Kidney (tissue), 13 donors: ENCODE measurements at regions not wholly inside any gene's neighbourhood (a gene's known extent, or its start where the extent isn't known, plus 50 kb on each side); places are given as distances from the start of the nearest gene placed in this dataset.

Experiments used
- DNase-seq, 5 donors: peaks; one replicate each; pipeline ENCODE4 v3.0.0-alpha.2; 2013 to 2020
- FAIRE-seq: peaks from 2 replicates; lab custom pipeline; 2012; peaks lifted over from hg19 to GRCh38; lab: Jason Lieb, UNC
- H3K27ac ChIP-seq, 2 donors: one replicate each; pipeline ENCODE4 v1.7.0; 2013; ENCODE audit warnings: low read depth in 2 of 2, low read length in 2 of 2, inconsistent platforms in 1 of 2
- H3K27me3 ChIP-seq: one replicate; pipeline ENCODE4 v1.7.1; 2013; ENCODE audit warnings: low read length, inconsistent platforms; ENCODE audit not compliant: control insufficient read depth, insufficient read depth
- H3K36me3 ChIP-seq, 3 donors: one replicate each; pipeline versions ENCODE4 v1.7.0 to v1.7.1; 2013; ENCODE audit warnings: low read length in 3 of 3, control low read depth in 1 of 3, inconsistent platforms in 1 of 3; ENCODE audit not compliant: insufficient read depth in 3 of 3, control insufficient read depth in 2 of 3
- H3K4me1 ChIP-seq, 3 donors: one replicate each; pipeline versions ENCODE4 v1.7.0 to v1.7.1; 2013; ENCODE audit warnings: low read length in 3 of 3, inconsistent platforms in 1 of 3, low read depth in 1 of 3; ENCODE audit not compliant: control insufficient read depth in 2 of 3, insufficient read depth in 2 of 3
- H3K4me3 ChIP-seq, 3 donors: one replicate each; pipeline versions ENCODE4 v1.7.0 to v1.8.1; 2013; ENCODE audit warnings: low read length in 3 of 3, control low read depth in 1 of 3, inconsistent platforms in 1 of 3
- H3K9ac ChIP-seq, 3 donors: one replicate each; pipeline versions ENCODE4 v1.7.0 to v1.7.1; 2013; ENCODE audit warnings: low read length in 3 of 3, control low read depth in 1 of 3, inconsistent platforms in 1 of 3
- H3K9me3 ChIP-seq, 3 donors: one replicate each; pipeline versions ENCODE4 v1.7.0 to v1.7.1; 2013; ENCODE audit warnings: low read length in 3 of 3, control low read depth in 1 of 3, inconsistent platforms in 1 of 3; ENCODE audit not compliant: control insufficient read depth in 2 of 3, insufficient read depth in 1 of 3
- intact Hi-C: fragments of 100-400 bp; cut with DNase I; formaldehyde crosslinking; loops from one replicate; pipeline ENCODE4 v1.11.1; 2022
- TF ChIP-seq, protein P1 (sequence below): IDR thresholded peaks from 3 replicates; pipeline ENCODE4 v1.5.1; 2012; ENCODE audit warnings: mild to moderate bottlenecking, moderate library complexity, borderline replicate concordance; ENCODE audit not compliant: insufficient read depth; ENCODE audit errors: extremely low read depth
- donor health status: control.
- donor health status: control.
- donor health status: control.
- donor health status: control.
- donor health status: control.
- donor health status: DM: yes; HTN: yes; CAD: no.
- donor health status: Normal renal cell carcinoma (clear cell type).

DNA sequence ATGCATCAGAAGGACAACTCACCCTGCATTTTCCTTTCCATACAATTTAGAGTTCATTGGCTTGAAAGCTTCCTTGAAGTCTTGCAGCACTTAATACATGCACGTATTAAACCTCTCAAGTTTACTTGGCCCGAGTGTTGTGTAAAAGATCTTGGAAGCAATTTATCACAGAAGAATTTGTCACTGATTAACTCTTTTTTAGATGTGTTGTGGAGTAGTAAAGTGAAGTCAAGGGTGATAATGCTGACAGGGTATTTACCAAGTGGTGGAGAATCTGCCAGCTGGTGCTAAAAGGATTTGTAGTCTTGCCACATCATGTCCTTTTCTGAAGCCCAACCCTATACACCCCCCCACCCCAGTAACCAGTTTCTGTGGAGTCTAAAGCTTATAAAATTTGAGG lies 421.0 kb upstream of the MIR17HG start:
- TF ChIP-seq, protein P1, sequence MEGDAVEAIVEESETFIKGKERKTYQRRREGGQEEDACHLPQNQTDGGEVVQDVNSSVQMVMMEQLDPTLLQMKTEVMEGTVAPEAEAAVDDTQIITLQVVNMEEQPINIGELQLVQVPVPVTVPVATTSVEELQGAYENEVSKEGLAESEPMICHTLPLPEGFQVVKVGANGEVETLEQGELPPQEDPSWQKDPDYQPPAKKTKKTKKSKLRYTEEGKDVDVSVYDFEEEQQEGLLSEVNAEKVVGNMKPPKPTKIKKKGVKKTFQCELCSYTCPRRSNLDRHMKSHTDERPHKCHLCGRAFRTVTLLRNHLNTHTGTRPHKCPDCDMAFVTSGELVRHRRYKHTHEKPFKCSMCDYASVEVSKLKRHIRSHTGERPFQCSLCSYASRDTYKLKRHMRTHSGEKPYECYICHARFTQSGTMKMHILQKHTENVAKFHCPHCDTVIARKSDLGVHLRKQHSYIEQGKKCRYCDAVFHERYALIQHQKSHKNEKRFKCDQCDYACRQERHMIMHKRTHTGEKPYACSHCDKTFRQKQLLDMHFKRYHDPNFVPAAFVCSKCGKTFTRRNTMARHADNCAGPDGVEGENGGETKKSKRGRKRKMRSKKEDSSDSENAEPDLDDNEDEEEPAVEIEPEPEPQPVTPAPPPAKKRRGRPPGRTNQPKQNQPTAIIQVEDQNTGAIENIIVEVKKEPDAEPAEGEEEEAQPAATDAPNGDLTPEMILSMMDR = no peak
- no peak for FAIRE-seq
- peak in 2 of 5 donors; percentile 49 to 55 for DNase-seq
- Histone ChIP-seq H3K27me3 (no peaks in the 10 kb centered on the region), H3K27ac (no peak overlapping the region), H3K4me3 (no peak overlapping the region), H3K4me1 (no peaks in the 10 kb centered on the region), H3K9ac (no peak overlapping the region), H3K36me3 (no peaks in the 10 kb centered on the region), H3K9me3 (no peaks in the 10 kb centered on the region)
- intact Hi-C loops = no loop called here

DNA sequence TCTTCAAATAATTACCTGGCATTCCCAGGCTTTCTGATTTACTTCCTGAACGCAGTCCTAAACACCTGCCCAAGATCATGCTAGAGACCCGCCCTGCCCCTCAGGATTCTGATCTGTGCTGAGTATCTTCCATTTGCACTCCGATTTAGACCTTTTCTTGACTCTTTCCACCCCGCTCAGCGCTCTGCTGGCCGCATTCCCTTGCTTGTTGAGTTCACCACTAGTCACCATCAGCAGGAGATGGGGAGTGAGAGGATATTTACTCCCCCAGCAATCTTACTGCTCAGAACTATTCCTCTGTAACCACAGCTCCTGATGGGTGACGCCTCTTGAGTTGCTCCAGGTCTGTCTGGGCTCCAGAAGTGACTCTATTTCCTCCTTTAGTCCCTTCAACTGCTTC lies 419.4 kb upstream of the MIR17HG start:
- intact Hi-C loops = no loop called here

DNA sequence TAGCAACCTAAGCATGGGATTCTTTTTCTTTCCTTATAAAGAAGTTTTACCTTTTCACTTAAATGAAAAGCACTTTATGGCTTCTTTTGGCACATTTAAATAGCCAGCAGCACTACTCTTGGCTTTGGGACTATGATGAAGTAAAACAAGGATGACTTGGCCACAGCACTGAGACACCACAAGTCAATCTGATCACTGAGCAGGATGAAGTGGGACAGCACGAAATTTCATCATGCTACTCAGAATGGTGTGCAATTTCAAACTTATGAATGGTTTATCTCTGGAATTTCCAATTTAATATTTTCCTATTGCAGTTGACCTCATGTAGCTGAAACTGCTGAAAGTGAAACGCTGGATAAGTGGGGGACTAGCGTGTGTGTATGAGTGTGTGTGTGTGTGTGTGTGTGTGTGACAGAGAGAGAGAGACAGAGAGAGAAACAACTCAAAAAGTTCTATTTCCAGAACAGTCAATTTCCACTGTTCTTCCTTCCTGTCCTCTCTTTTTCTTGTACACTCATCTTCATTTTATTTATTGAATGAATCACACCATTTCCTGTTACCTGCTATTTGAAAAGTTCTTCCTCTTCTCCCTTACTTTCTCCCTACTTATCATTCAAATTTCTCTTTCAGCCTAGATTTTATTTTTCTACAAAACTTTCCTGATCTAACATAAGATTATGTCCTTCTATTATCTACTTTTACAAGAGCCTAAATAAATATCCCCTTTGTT lies 414.2 kb upstream of the MIR17HG start:
- Histone ChIP-seq H3K36me3 (no peaks in the 10 kb centered on the region), H3K4me1 (no peaks in the 10 kb centered on the region), H3K27ac (no peak overlapping the region), H3K9me3 (no peaks in the 10 kb centered on the region), H3K27me3 (no peaks in the 10 kb centered on the region), H3K9ac (no peak overlapping the region), H3K4me3 (no peak overlapping the region)
- intact Hi-C loops = no loop called here
- DNase-seq = no peak
- no peak for FAIRE-seq
- TF ChIP-seq, protein P1 = no peak

More for the DNA sequence above, 419.4 kb upstream of the MIR17HG start:
- no peak overlapping the region for H3K4me3 ChIP-seq
- H3K27ac ChIP-seq = no peak overlapping the region
- no peaks in the 10 kb centered on the region for H3K27me3 ChIP-seq
- no peaks in the 10 kb centered on the region for H3K36me3 ChIP-seq
- no peak overlapping the region for H3K9ac ChIP-seq
- TF ChIP-seq, protein P1 = no peak
- H3K4me1 ChIP-seq = no peaks in the 10 kb centered on the region
- no peaks in the 10 kb centered on the region for H3K9me3 ChIP-seq
- no peak for DNase-seq
- FAIRE-seq = no peak

DNA sequence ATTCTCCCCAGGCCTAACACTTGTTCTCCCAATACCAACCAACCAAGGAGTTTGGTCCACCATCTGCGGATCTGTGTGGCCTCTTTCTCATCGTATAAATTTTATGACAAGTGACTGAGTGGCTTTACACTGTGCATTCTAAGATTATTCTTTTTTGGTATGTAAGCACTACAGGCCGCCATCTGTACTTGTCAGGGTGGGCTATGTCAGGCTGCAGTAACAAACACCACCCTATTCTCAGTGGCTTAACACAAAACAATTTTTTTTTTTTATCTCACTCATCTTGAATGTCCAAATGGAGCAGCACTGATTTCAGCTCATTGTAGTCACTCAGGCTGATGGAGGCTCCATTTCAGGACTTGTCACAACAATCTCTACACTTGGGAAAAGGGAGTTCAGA lies 412.7 kb upstream of the MIR17HG start:
- no peaks in the 10 kb centered on the region for H3K4me1 ChIP-seq
- H3K36me3 ChIP-seq = no peaks in the 10 kb centered on the region
- FAIRE-seq (no peak), DNase-seq (no peak)
- no peak overlapping the region for H3K4me3 ChIP-seq
- no peak overlapping the region for H3K27ac ChIP-seq
- intact Hi-C loops = no loop called here
- TF ChIP-seq, protein P1 = no peak
- H3K9ac ChIP-seq = no peak overlapping the region
- H3K9me3 ChIP-seq = no peaks in the 10 kb centered on the region
- H3K27me3 ChIP-seq = no peaks in the 10 kb centered on the region
